ENCODE measurements at regions not wholly inside any gene's neighbourhood (a gene's known extent, or its start where the extent isn't known, plus 50 kb on each side); places are given as distances from the start of the nearest gene placed in this dataset.

GRCh38 chr10:1807924-1808323, 70.6 kb upstream of the ADARB2 start:
- no peaks in the 10 kb centered on the region for H3K9me3 Mint-ChIP-seq
- H3K4me1 Mint-ChIP-seq: no peaks in the 10 kb centered on the region
- H3K36me3 Mint-ChIP-seq: no peaks in the 10 kb centered on the region
- ATAC-seq (ENCODE audit: low read depth): no peak
- no peak for DNase-seq (ENCODE audit: low spot score in 2 of 2)
- H3K27me3 Mint-ChIP-seq: peaks cover 14% of the 10 kb centered on the region
- no peak overlapping the region for H3K27ac Mint-ChIP-seq
- no peak overlapping the region for H3K4me3 Mint-ChIP-seq

GRCh38 chr10:1807196-1807595, 69.9 kb upstream of the ADARB2 start:
- ATAC-seq (ENCODE audit: low read depth) (no peak), DNase-seq (ENCODE audit: low spot score in 2 of 2) (no peak)
- Mint-ChIP-seq H3K4me1 (no peaks in the 10 kb centered on the region), H3K4me3 (no peak overlapping the region), H3K27me3 (peaks cover 14% of the 10 kb centered on the region), H3K27ac (no peak overlapping the region), H3K9me3 (no peaks in the 10 kb centered on the region), H3K36me3 (no peaks in the 10 kb centered on the region)

DNA sequence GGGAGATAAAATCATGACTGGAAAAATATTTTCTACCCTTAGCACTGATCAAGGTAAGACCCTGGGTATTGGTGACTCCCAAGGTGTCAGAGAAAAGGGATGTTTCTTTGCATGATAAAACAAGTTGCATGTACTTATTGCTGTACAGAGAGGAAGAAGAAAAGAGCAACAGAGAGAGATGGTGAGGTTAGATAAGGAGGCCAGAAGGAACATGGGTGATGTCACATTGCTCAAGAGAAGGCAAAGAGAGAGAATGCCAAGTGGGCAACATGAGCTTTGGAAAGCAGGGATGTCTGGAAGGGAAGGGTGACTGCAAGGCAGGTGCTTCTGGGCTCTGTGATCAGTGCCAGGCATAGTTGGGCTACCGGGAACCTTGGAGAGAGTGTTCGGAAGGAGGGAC, 65.1 kb upstream of the ADARB2 start:
- H3K4me1 Mint-ChIP-seq: no peaks in the 10 kb centered on the region
- H3K27me3 Mint-ChIP-seq: peaks cover 12% of the 10 kb centered on the region
- DNase-seq (ENCODE audit: low spot score in 2 of 2) (no peak), ATAC-seq (ENCODE audit: low read depth) (no peak)
- peaks cover 4% of the 10 kb centered on the region for H3K9me3 Mint-ChIP-seq
- H3K27ac Mint-ChIP-seq: no peak overlapping the region
- H3K36me3 Mint-ChIP-seq: no peaks in the 10 kb centered on the region
- H3K4me3 Mint-ChIP-seq: no peak overlapping the region

DNA sequence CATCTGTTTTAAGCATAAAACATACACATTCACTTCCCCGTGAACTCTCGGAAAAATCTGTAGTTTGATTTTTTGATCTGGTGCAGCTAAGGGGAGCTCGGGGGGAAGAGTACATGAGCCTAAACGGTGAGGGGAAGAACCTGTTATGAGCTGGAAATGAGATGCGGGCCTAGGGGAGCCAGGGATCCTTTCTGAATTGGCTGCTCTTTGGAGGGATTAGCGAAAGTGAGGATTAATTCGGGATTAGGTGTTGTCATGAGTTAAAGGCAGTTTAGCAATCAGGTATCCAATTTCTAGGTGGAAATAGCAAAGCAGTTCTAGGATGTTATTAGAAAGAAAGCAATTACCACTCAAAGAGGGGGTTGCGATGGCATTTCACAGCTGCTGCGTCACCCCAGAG, 51.1 kb upstream of the ADARB2 start:
- H3K36me3 Mint-ChIP-seq: no peaks in the 10 kb centered on the region
- H3K4me1 Mint-ChIP-seq: no peaks in the 10 kb centered on the region
- H3K9me3 Mint-ChIP-seq: peaks cover 2% of the 10 kb centered on the region
- H3K27ac Mint-ChIP-seq: no peak overlapping the region
- no peak overlapping the region for H3K4me3 Mint-ChIP-seq
- H3K27me3 Mint-ChIP-seq: peaks cover 13% of the 10 kb centered on the region
- DNase-seq (ENCODE audit: low spot score in 2 of 2) (no peak), ATAC-seq (ENCODE audit: low read depth) (no peak)

All from memory B cell (primary cell).